GM12878 (cell line): ENCODE measurements at regions not wholly inside any gene's neighbourhood (a gene's known extent, or its start where the extent isn't known, plus 50 kb on each side); places are given as distances from the start of the nearest gene placed in this dataset.
"Not testable (repeated sequence)": the region's sequence is repeated elsewhere in the genome, so short reads cannot be mapped to it uniquely, and the experiment has no call there.

Source experiments
- ATAC-seq: fragments of 200-7000 bp; cut with Tn5 transposase; 3 replicates; pipeline ENCODE4 v1.9.1; 2020; ENCODE audit warnings: mild to moderate bottlenecking, moderate library complexity
- BruUV-seq: library from RNA; stranded (reverse); fragments of 400-500 nt; replicated peaks from 2 replicates; lab custom pipeline; 2021; lab: Mats Ljungman, UMichigan
- CTCF ChIA-PET: fragments of 300-600 bp; sonication (Branson Sonifier 250); formaldehyde crosslinking; extraction: SDS; loops from one replicate; lab custom pipeline; 2021; ENCODE audit warnings: inconsistent platforms; lab: Yijun Ruan, JAX
- POLR2A ChIA-PET: fragments of 350-600 bp; formaldehyde crosslinking; extraction: SDS; loops from one replicate; lab custom pipeline; 2021; ENCODE audit warnings: inconsistent platforms; lab: Charles Lee
- RAD21 ChIA-PET: fragments of 300-600 bp; sonication (Branson Sonifier 250); formaldehyde crosslinking; loops from one replicate; lab custom pipeline; 2023; ENCODE audit warnings: antibody characterized with exemption; ENCODE audit not compliant: unreplicated experiment; lab: Charles Lee
- SMC1A ChIA-PET: fragments of 300-600 bp; sonication (Branson Sonifier 250); formaldehyde crosslinking; loops from one replicate; lab custom pipeline; 2023; ENCODE audit not compliant: unreplicated experiment, uncharacterized antibody; lab: Charles Lee
- DNase-seq: peaks from one replicate; pipeline ENCODE4 v3.0.0-alpha.2; 2011; ENCODE audit warnings: low read depth, low spot score
- FAIRE-seq: peaks from 3 replicates; lab custom pipeline; 2011; peaks lifted over from hg19 to GRCh38; lab: Jason Lieb, UNC
- H2AFZ ChIP-seq: 2 replicates; pipeline ENCODE4 v1.6.0; 2011; ENCODE audit warnings: low read depth, low read length, control low read depth; ENCODE audit not compliant: control insufficient read depth
- H3K27ac ChIP-seq: 2 replicates; pipeline ENCODE4 v1.5.1; 2011; ENCODE audit warnings: control low read depth; ENCODE audit not compliant: control insufficient read depth, insufficient read depth
- H3K27me3 ChIP-seq, 2 experiments: replicated peaks in 1 of 2; 2 replicates each; pipeline versions ENCODE4 v1.6.0 to v1.6.1; 2011; ENCODE audit warnings: low read length in 1 of 2; ENCODE audit not compliant: control insufficient read depth in 2 of 2, insufficient read depth in 2 of 2
- H3K36me3 ChIP-seq, 2 experiments: 2 replicates each; pipeline ENCODE4 v1.5.1; 2011; ENCODE audit warnings: low read length in 1 of 2; ENCODE audit not compliant: control insufficient read depth in 2 of 2, insufficient read depth in 2 of 2
- H3K4me1 ChIP-seq: 2 replicates; pipeline ENCODE4 v1.6.1; 2011; ENCODE audit warnings: mild to moderate bottlenecking, low read length, moderate library complexity, mixed read lengths; ENCODE audit not compliant: control insufficient read depth, insufficient read depth
- H3K4me2 ChIP-seq: 2 replicates; pipeline ENCODE4 v1.6.0; 2011; ENCODE audit warnings: control low read depth; ENCODE audit not compliant: control insufficient read depth, insufficient read depth
- H3K4me3 ChIP-seq: fragments of 200-600 bp; sonication (generic); 2 replicates; pipeline ENCODE4 v1.5.1; 2016
- H3K79me2 ChIP-seq: 2 replicates; pipeline ENCODE4 v1.6.0; 2011; ENCODE audit warnings: low read length; ENCODE audit not compliant: control insufficient read depth, insufficient read depth
- H3K9ac ChIP-seq: 2 replicates; pipeline ENCODE4 v1.8.0; 2011; ENCODE audit warnings: low read length, control low read depth, mixed read lengths; ENCODE audit not compliant: control insufficient read depth, insufficient read depth
- H3K9me3 ChIP-seq: replicated peaks from 3 replicates; pipeline ENCODE4 v1.5.1; 2011; ENCODE audit warnings: mild to moderate bottlenecking, low read length; ENCODE audit not compliant: control insufficient read depth, insufficient read depth
- H4K20me1 ChIP-seq: 2 replicates; pipeline ENCODE4 v1.6.0; 2011; ENCODE audit not compliant: control insufficient read depth, insufficient read depth
- ATF3 ChIP-seq: IDR thresholded peaks from 2 replicates; pipeline ENCODE4 v1.6.1; 2011; ENCODE audit warnings: low read depth, mild to moderate bottlenecking, low read length, moderate library complexity, borderline replicate concordance; ENCODE audit errors: extremely low read depth
- ETV6 ChIP-seq, 2 experiments: fragments of 450-650 bp in 1 of 2; IDR thresholded peaks in 1 of 2; conservative IDR thresholded peaks in 1 of 2; 2 replicates each; pipeline ENCODE4 v1.6.1; 2014; ENCODE audit warnings: antibody characterized with exemption in 1 of 2, borderline replicate concordance in 1 of 2, low read depth in 1 of 2, mild to moderate bottlenecking in 1 of 2, moderate library complexity in 1 of 2
- MEF2B ChIP-seq: fragments of 450-650 bp; IDR thresholded peaks from 2 replicates; pipeline ENCODE4 v1.6.1; 2018; ENCODE audit warnings: mild to moderate bottlenecking, moderate library complexity; ENCODE audit not compliant: partially characterized antibody, poor library complexity, severe bottlenecking
- NFYB ChIP-seq: IDR thresholded peaks from 2 replicates; pipeline ENCODE4 v1.6.1; 2011; ENCODE audit warnings: low read depth, mild to moderate bottlenecking, low read length, improper control_type of control experiment, moderate library complexity; ENCODE audit not compliant: insufficient read depth
- NR2C1 ChIP-seq: fragments of 450-650 bp; IDR thresholded peaks from 2 replicates; pipeline ENCODE4 v1.6.1; 2017; ENCODE audit warnings: antibody characterized with exemption, mild to moderate bottlenecking, moderate library complexity
- RAD51 ChIP-seq: fragments of 450-650 bp; IDR thresholded peaks from 2 replicates; pipeline ENCODE4 v1.6.1; 2016; ENCODE audit warnings: moderate library complexity, mild to moderate bottlenecking, inconsistent platforms
- RFX5 ChIP-seq: IDR thresholded peaks from 2 replicates; pipeline ENCODE4 v1.6.1; 2011; ENCODE audit warnings: low read depth, low read length, improper control_type of control experiment
- SP1 ChIP-seq: IDR thresholded peaks from one replicate; pipeline ENCODE4 v1.6.1; 2011; ENCODE audit warnings: low read depth, low read length
- TCF3 ChIP-seq: IDR thresholded peaks from 2 replicates; pipeline ENCODE4 v1.6.1; 2012; ENCODE audit warnings: low read depth, mild to moderate bottlenecking, low read length, borderline replicate concordance; ENCODE audit not compliant: insufficient read depth
- WGBS: methylation state at CpG from one replicate; pipeline ENCODE4 v1.1.6; 2016; ENCODE audit warnings: low lambda C conversion rate; ENCODE audit not compliant: insufficient replicate concordance, insufficient coverage; ENCODE audit errors: missing lambda C conversion rate; 5-methylcytosine and 5-hydroxymethylcytosine counted together
- in situ Hi-C: fragments of 300-500 bp; cut with MboI; formaldehyde crosslinking; loops from 9 replicates; pipeline ENCODE4 v1.14.3; 2018; ENCODE audit warnings: mixed read lengths
- intact Hi-C: fragments of 100-400 bp; cut with micrococcal nuclease; formaldehyde crosslinking; loops from one replicate; pipeline ENCODE4 v1.14.2; 2022; ENCODE audit not compliant: unreplicated experiment

- FAIRE-seq, H3K4me3 ChIP-seq, H3K27ac ChIP-seq, SMC1A ChIA-PET, H3K27me3 ChIP-seq, H3K4me1 ChIP-seq, intact Hi-C loops, H3K4me2 ChIP-seq, ATAC-seq, H3K79me2 ChIP-seq, BruUV-seq, in situ Hi-C loops, H3K36me3 ChIP-seq, H3K9ac ChIP-seq, H2AFZ ChIP-seq, DNase-seq, H3K9me3 ChIP-seq, H4K20me1 ChIP-seq: not testable (repeated sequence)
- CTCF ChIA-PET, result interaction anchor here (0.6 kb wide), 1 partner anchor 787 kb away, joined by 4 read pairs; no protein-coding TSS in a partner anchor
- WGBS, result 52% methylated on average over 4 of the region's 4 CpGs
- POLR2A ChIA-PET, result interaction anchor here (0.6 to 0.7 kb wide), 2 partner anchors 59 to 526 kb away, joined by 3 read pairs; no protein-coding TSS in a partner anchor
- RAD21 ChIA-PET, result interaction anchor here (0.7 kb wide), 1 partner anchor 28 kb away, joined by 4 read pairs; no protein-coding TSS in a partner anchor
Observed at GRCh38 chr1:25171013-25171412, 61.3 kb downstream of the SYF2 start.

GRCh38 chr1:25170439-25170838 is 61.9 kb downstream of the SYF2 start:
- no peaks in the 10 kb centered on the region for H3K9me3 ChIP-seq
- DNase-seq (no peak), ATAC-seq (no peak)
- H3K4me3 ChIP-seq, result no peak overlapping the region
- H3K36me3 ChIP-seq, result no peaks in the 10 kb centered on the region
- CTCF ChIA-PET, result interaction anchor here (0.5 to 0.6 kb wide), 2 partner anchors 44 to 787 kb away, joined by 3 to 4 read pairs; no protein-coding TSS in a partner anchor
- no peak overlapping the region for H3K27ac ChIP-seq
- intact Hi-C loops (no loop called here), in situ Hi-C loops (no loop called here)
- no peaks in the 10 kb centered on the region for H3K79me2 ChIP-seq
- TF ChIP-seq ETV6 (conservative IDR thresholded peaks at IDR 0.05 in 1 of 2, IDR thresholded peaks at IDR 0.05 in 1 of 2; ENCODE audit: borderline replicate concordance in 1 of 2, low read depth in 1 of 2) (no peak), ATF3 (no peak), SP1 (no peak), NR2C1 (no peak), TCF3 (no peak), RFX5 (no peak), MEF2B (no peak), RAD51 (no peak), NFYB (no peak)
- TF ChIP-seq, all 136 proteins: peak for 0
- Histone ChIP-seq H3K27me3 (no peaks in the 10 kb centered on the region), H4K20me1 (no peaks in the 10 kb centered on the region), H3K4me2 (no peak overlapping the region), H3K9ac (no peak overlapping the region), H3K4me1 (no peaks in the 10 kb centered on the region), H2AFZ (no peak overlapping the region)
- POLR2A ChIA-PET, result interaction anchor here (0.6 to 0.7 kb wide), 3 partner anchors 34 to 525 kb away, joined by 3 to 5 read pairs (median 3); no protein-coding TSS in a partner anchor
- no peak for FAIRE-seq
- RAD21 ChIA-PET, result interaction anchor here (0.7 kb wide), 1 partner anchor 28 kb away, joined by 4 read pairs; no protein-coding TSS in a partner anchor
- WGBS, result 48% methylated on average over 6 of the region's 6 CpGs
- SMC1A ChIA-PET, result interaction anchor here (0.7 kb wide), 1 partner anchor 134 kb away, joined by 3 read pairs; no protein-coding TSS in a partner anchor
- no TSS peak for BruUV-seq
